ENCODE measurements at regions not wholly inside any gene's neighbourhood (a gene's known extent, or its start where the extent isn't known, plus 50 kb on each side); places are given as distances from the start of the nearest gene placed in this dataset.

GRCh38 chr6:163941624-163941976 is 527.1 kb downstream of the QKI start:
- peak; percentile 60 for DNase-seq
- no peaks in the 10 kb centered on the region for H3K36me3 Mint-ChIP-seq (ENCODE audit: unreplicated experiment)
- peaks cover 3% of the 10 kb centered on the region for H3K27me3 Mint-ChIP-seq (ENCODE audit: unreplicated experiment)
- peaks cover 41% of the 10 kb centered on the region for H3K4me1 Mint-ChIP-seq (ENCODE audit: low read depth, unreplicated experiment)
- no peak for TF ChIP-seq CTCF (IDR thresholded peaks at IDR 0.05; ENCODE audit: partially characterized antibody, unreplicated experiment)
- H3K27ac Mint-ChIP-seq (ENCODE audit: unreplicated experiment), result peak overlapping the region; percentile 69
- H3K9me3 Mint-ChIP-seq (ENCODE audit: unreplicated experiment), result peaks cover 4% of the 10 kb centered on the region
- H3K4me3 Mint-ChIP-seq (ENCODE audit: unreplicated experiment), result peak overlapping the region; percentile 33

GRCh38 chr6:163940705-163941623 is 526.4 kb downstream of the QKI start:
- Mint-ChIP-seq H3K27ac (ENCODE audit: unreplicated experiment) (peak overlapping the region; percentile 69), H3K4me1 (ENCODE audit: low read depth, unreplicated experiment) (peaks cover 34% of the 10 kb centered on the region), H3K27me3 (ENCODE audit: unreplicated experiment) (peaks cover 3% of the 10 kb centered on the region), H3K4me3 (ENCODE audit: unreplicated experiment) (peak overlapping the region; percentile 33), H3K9me3 (ENCODE audit: unreplicated experiment) (peaks cover 4% of the 10 kb centered on the region), H3K36me3 (ENCODE audit: unreplicated experiment) (no peaks in the 10 kb centered on the region)
- TF ChIP-seq CTCF (IDR thresholded peaks at IDR 0.05; ENCODE audit: partially characterized antibody, unreplicated experiment), result no peak
- DNase-seq, result no peak

- Mint-ChIP-seq H3K4me3 (ENCODE audit: unreplicated experiment) (no peak overlapping the region), H3K4me1 (ENCODE audit: low read depth, unreplicated experiment) (peaks cover 11% of the 10 kb centered on the region), H3K27ac (ENCODE audit: unreplicated experiment) (no peak overlapping the region), H3K36me3 (ENCODE audit: unreplicated experiment) (no peaks in the 10 kb centered on the region), H3K27me3 (ENCODE audit: unreplicated experiment) (peaks cover 3% of the 10 kb centered on the region), H3K9me3 (ENCODE audit: unreplicated experiment) (peaks cover 2% of the 10 kb centered on the region)
- no peak for DNase-seq
- no peak for TF ChIP-seq CTCF (IDR thresholded peaks at IDR 0.05; ENCODE audit: partially characterized antibody, unreplicated experiment)
Measured at GRCh38 chr6:163937071-163937470, 522.6 kb downstream of the QKI start.

- DNase-seq, result no peak
- H3K4me3 Mint-ChIP-seq (ENCODE audit: unreplicated experiment), result no peak overlapping the region
- H3K27me3 Mint-ChIP-seq (ENCODE audit: unreplicated experiment), result peaks cover 3% of the 10 kb centered on the region
- no peaks in the 10 kb centered on the region for H3K36me3 Mint-ChIP-seq (ENCODE audit: unreplicated experiment)
- TF ChIP-seq CTCF (IDR thresholded peaks at IDR 0.05; ENCODE audit: partially characterized antibody, unreplicated experiment), result no peak
- no peak overlapping the region for H3K27ac Mint-ChIP-seq (ENCODE audit: unreplicated experiment)
- H3K4me1 Mint-ChIP-seq (ENCODE audit: low read depth, unreplicated experiment), result no peaks in the 10 kb centered on the region
- H3K9me3 Mint-ChIP-seq (ENCODE audit: unreplicated experiment), result peaks cover 2% of the 10 kb centered on the region
Measured at GRCh38 chr6:163935158-163935762, 520.7 kb downstream of the QKI start.

GRCh38 chr6:163930012-163930411 is 515.5 kb downstream of the QKI start:
- H3K27me3 Mint-ChIP-seq (ENCODE audit: unreplicated experiment), result no peaks in the 10 kb centered on the region
- no peak for DNase-seq
- H3K36me3 Mint-ChIP-seq (ENCODE audit: unreplicated experiment), result no peaks in the 10 kb centered on the region
- peaks cover 4% of the 10 kb centered on the region for H3K4me1 Mint-ChIP-seq (ENCODE audit: low read depth, unreplicated experiment)
- no peak for TF ChIP-seq CTCF (IDR thresholded peaks at IDR 0.05; ENCODE audit: partially characterized antibody, unreplicated experiment)
- no peak overlapping the region for H3K27ac Mint-ChIP-seq (ENCODE audit: unreplicated experiment)
- peaks cover 4% of the 10 kb centered on the region for H3K9me3 Mint-ChIP-seq (ENCODE audit: unreplicated experiment)
- no peak overlapping the region for H3K4me3 Mint-ChIP-seq (ENCODE audit: unreplicated experiment)
